HS-5 (cell line): ENCODE measurements at regions not wholly inside any gene's neighbourhood (a gene's known extent, or its start where the extent isn't known, plus 50 kb on each side); places are given as distances from the start of the nearest gene placed in this dataset.

Source experiments
- DNase-seq: peaks from one replicate; pipeline ENCODE4 v3.0.0-alpha.2; 2012; ENCODE audit warnings: low read depth

DNA sequence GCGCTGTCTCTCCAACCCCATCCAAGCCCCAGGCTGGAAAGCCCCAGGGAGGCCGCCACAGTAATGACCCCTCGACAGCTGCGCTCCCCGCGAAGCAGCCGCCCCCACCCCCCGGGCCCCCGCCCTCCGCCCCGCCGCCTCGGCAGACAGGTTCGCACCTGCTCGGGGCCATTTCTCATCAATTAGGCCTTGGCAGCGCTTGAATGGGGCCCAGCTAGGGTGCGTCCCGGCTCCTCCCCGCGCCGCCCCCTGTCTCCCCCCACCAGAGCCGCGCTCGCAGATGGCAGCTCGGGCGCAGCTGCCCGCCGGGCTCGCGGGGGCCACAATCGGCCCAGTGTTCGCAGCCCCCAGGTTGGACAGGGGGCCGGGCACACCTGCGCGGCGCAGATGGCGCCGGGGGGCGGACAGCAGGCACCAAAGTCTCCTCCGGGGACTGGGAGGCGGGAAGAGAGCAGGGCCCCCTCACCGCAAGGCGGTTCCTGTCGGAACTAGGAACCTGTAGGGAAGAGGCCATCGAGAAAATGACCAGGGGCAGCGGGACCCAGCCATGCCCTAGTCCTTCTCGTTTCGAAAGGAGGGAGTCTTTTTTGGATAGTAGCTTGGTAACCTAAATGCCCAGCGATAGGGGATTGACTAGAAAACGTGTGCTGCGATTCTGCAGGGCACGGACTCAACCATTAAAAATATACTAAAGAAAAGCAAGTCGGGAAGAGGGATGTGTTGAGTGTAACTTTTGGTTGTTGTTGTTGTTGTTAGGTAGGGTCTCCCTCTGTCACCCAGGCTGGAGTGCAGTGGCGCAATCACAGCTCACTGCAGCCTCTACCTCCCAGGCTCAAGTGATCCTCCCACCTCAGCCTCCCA lies 83.2 kb upstream of the EYA2 start:
- DNase-seq = no peak

DNA sequence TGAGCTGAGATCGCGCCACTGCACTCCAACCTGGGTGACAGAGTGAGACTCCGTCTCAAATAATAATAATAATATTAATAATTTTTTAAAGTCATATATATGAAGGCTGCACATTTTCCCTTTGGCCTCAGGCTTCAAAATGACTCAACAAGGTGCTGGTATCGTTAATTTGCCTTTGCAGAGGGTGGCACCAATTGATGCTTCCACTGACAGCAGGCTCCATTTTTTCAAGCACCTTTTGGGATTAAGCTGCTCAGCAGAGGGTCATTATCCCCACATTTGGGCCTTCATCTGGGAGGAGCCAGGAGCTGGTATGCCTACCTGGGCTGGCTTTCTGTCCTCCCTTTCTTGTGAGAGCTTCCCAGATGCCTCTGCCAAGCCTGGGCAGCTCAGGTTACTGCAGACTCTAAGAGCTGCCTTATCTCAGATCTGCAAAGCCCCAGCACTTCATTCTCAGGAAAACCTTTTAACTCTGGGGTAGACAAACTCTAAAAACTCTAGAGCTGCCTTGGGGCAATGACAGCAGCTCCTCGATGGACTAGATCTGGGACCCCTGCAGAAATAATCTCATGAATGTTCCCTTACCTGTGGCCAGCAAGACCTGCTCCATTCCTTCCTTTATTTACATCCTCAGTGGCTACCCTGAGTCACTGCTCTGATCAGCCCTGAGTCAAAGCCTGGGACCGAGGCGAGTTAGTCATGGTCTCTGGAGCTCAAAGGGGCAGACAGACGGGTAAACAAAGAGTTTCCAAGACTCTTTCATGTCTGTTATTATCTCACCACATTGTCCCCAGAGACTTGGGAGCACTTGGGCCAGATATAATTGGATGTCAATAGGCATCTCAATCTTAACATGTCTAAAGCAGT lies 80.0 kb upstream of the EYA2 start:
- peak; percentile 40 for DNase-seq

- DNase-seq = no peak
Measured at GRCh38 chr20:46816097-46816496, 78.5 kb upstream of the EYA2 start.

- no peak for DNase-seq
Measured at GRCh38 chr20:46816886-46817638, 77.6 kb upstream of the EYA2 start.

DNA sequence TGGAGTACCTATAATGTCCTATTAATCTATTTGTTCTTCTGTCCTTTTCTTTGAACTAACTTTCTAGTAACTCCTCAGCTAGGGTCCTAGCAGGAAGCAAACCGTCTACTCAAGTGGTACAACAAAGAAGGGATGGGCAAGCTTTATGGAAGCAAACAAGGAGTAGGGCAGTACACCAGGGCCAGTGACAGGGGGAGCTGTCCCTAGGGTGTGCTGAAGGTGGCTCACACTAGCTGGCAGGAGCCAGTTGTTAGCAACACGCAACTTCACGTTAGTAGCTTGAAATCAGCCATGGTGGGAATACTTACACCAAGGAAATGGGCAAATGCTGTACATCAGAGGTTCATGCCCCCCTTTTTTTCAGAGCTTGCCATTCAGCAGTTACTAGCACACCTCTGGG lies 74.0 kb upstream of the EYA2 start:
- no peak for DNase-seq

GRCh38 chr20:46823271-46823751 lies 71.3 kb upstream of the EYA2 start:
- DNase-seq = no peak

- DNase-seq = no peak
Measured at GRCh38 chr20:46823753-46824152, 70.9 kb upstream of the EYA2 start.

GRCh38 chr20:46826343-46826984 lies 68.2 kb upstream of the EYA2 start:
- no peak for DNase-seq

GRCh38 chr20:46827718-46828458 lies 66.8 kb upstream of the EYA2 start:
- no peak for DNase-seq

DNA sequence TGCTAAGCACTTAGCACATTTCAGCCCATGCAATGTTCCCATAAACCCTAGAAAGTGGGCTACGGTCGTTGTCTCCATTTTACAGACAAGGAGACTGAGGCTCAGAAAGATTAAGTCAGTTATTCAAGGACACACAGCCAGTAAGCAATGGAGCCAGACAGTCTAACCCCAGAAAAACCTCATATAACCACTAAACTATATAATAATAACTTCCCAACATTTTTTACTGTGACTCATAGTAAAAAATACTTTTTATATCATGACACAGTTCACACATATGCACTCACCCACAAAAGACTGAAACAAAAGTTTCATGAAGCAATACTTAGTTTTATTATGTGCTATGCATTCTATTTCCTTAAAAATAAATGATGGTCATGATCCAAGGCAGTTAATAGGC lies 66.2 kb upstream of the EYA2 start:
- peak; percentile 48 for DNase-seq

DNA sequence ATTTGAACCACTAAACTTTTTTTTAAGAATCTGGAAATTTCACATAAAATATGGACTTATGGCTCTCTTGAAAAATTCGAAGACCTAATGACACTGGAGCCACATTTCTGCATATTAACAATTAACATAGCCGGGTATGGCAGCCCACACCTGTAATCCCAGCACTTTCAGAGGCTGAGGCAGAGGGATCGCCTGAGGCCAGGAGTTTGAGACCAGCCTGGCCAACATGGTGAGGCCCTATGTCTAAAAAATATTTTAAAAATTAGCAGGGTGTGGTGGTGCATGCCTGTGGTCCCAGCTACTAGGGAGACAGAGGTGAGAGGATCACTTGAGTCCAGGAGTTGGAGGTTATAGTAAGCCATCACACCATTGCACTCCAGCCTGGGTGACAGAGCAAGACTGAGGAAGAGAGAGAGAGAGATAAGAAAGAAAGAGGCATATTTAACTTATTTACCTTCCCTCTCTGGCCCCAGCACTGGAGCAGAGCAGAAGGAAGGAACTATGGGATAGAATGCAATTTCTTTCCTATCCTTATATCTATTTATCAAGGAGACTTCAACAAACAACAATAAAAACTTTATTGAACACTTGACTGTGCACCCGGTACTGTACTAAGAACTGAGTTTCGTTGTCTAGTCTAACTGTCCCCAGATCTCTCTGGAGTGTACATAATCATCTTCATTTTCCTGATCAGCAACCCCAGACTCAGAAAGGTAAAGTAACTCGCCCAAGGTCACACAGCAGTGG lies 63.6 kb upstream of the EYA2 start:
- DNase-seq = no peak

- DNase-seq = no peak
Measured at GRCh38 chr20:46831633-46832011, 63.0 kb upstream of the EYA2 start.

- DNase-seq = no peak
Measured at GRCh38 chr20:46832555-46832954, 62.1 kb upstream of the EYA2 start.

DNA sequence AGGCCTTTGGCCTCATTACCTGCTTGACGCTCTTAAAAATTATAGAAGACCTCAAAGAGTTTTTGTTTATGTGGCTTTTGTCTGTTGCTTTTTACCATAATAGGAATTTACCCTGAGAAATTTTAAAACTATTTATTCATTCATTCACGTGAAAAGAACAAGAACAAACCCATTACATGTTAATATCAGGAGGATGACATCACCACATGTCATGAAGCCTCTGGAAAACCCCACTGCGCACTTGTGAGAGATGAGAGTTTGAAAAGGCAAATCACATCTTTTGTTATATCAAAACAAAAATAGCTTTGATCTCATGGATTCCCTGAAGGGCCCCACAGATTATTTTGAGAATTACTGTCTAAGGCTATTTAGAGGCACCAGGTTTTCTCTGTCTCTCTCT lies 61.3 kb upstream of the EYA2 start:
- no peak for DNase-seq

DNA sequence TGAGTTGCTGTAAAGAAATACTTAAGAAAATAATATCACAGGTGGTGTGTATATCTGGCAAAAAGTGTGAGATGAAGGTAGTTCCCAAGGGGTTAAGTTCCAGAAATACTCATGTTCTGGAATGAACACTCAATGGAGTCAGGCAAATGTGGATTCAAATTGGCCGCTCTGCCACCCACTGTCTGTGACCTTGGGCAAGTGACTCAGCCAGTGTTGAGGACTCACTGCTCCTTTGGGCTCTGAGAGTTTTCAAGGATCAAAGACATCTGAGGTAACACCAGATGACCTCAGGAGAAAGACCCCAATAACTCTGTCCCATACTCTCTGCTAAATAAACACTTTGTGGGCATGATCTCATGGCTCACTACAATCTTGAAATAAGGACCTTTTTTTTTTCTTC lies 59.2 kb upstream of the EYA2 start:
- DNase-seq = no peak

- no peak for DNase-seq
Measured at GRCh38 chr20:46837083-46837482, 57.6 kb upstream of the EYA2 start.

DNA sequence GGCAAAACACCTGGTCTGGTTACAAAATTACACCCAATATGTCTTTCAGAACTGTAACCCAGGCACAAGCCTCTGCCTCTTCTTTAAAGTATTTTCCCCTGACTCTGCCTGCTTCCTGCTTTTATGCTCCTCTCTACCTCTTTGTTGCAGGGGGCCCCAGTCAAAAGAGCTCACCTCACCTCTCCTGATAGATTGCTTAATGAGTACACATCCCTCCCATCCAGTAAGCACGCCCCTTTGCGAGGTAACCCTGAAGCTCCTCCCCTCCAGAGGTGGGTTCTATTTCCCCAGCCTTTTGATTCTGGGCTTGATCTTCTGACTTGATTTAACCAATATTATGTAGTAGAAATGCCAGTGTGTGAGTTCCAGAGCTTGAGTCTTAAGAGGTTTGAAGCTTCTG lies 56.6 kb upstream of the EYA2 start:
- no peak for DNase-seq

DNA sequence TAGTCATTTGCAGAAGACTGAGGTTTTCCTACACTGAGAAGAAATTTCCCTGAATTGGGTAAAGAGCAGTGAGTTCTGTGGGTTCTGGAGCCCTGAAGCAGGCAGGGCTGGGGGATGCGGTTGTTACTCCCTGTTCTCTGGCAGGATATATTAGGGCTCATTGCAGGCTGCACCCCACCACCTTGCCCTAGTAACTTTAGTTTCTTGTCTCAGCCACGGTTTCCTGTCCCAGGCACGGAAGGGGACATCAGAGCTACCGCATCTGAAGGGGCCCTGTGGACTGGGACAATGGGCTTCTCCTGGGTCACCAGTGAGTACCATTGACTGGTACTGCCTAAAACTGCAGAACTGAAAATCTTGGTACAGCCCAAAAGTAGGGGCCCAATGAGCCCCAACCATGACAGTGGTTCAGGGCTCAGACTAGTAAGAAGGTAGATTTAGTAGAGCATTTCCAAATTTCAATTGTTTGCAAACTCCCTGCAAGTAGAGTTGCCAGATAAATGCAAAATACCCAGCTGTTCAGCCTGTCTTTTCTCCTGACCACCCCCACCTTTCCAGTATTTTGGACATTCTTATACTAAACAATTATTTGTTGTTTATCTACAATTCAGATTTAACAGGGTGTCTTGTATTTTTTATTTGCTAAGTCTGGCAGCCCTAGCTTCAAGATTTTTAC lies 54.5 kb upstream of the EYA2 start:
- DNase-seq = no peak
